ENCODE measurements at regions not wholly inside any gene's neighbourhood (a gene's known extent, or its start where the extent isn't known, plus 50 kb on each side); places are given as distances from the start of the nearest gene placed in this dataset.

- TF ChIP-seq CTCF (IDR thresholded peaks at IDR 0.05) (no peak), POLR2A (IDR thresholded peaks at IDR 0.05) (no peak)
These were observed 58.8 kb upstream of the BTN3A2 start for GRCh38 chr6:26306232-26306631.
